Renal cortical epithelial cell (primary cell): ENCODE measurements at regions not wholly inside any gene's neighbourhood (a gene's known extent, or its start where the extent isn't known, plus 50 kb on each side); places are given as distances from the start of the nearest gene placed in this dataset.

Experiments
- DNase-seq: peaks from one replicate; pipeline ENCODE4 v3.0.0-alpha.2; 2011; ENCODE audit warnings: low read depth

GRCh38 chr1:168457296-168457695, 86.5 kb downstream of the XCL2 start:
- DNase-seq: peak; percentile 86

- DNase-seq: no peak
Measured at GRCh38 chr1:168455764-168456163, 88.0 kb downstream of the XCL2 start.

GRCh38 chr1:168454211-168454815, 89.5 kb downstream of the XCL2 start:
- DNase-seq: peak; percentile 76

- no peak for DNase-seq
Measured at GRCh38 chr1:168453056-168453455, 90.7 kb downstream of the XCL2 start.

- DNase-seq: no peak
Measured at GRCh38 chr1:168452329-168452728, 91.5 kb downstream of the XCL2 start.

- DNase-seq: no peak
Measured at GRCh38 chr1:168447871-168448270, 95.9 kb downstream of the XCL2 start.

- no peak for DNase-seq
Measured at GRCh38 chr1:168446081-168446480, 97.7 kb downstream of the XCL2 start.

GRCh38 chr1:168443899-168444298, 99.9 kb downstream of the XCL2 start:
- DNase-seq: no peak

- no peak for DNase-seq
Measured at GRCh38 chr1:168443356-168443755, 100.4 kb downstream of the XCL2 start.

- no peak for DNase-seq
Measured at GRCh38 chr1:168442931-168443330, 100.9 kb downstream of the XCL2 start.

- DNase-seq: peak; percentile 38
Measured at GRCh38 chr1:168441745-168442144, 102.1 kb downstream of the XCL2 start.

GRCh38 chr1:168439456-168440375, 104.1 kb downstream of the XCL2 start:
- peak; percentile 88 for DNase-seq

GRCh38 chr1:168438626-168439025, 105.2 kb downstream of the XCL2 start:
- DNase-seq: no peak

GRCh38 chr1:168437821-168438220, 106.0 kb downstream of the XCL2 start:
- DNase-seq: no peak

GRCh38 chr1:168435439-168435838, 108.4 kb downstream of the XCL2 start:
- no peak for DNase-seq

- DNase-seq: no peak
Measured at GRCh38 chr1:168433238-168433637, 110.6 kb downstream of the XCL2 start.

GRCh38 chr1:168431882-168432281, 111.9 kb downstream of the XCL2 start:
- no peak for DNase-seq

GRCh38 chr1:168430321-168430720, 113.5 kb downstream of the XCL2 start:
- DNase-seq: no peak

- no peak for DNase-seq
Measured at GRCh38 chr1:168428063-168428731, 115.6 kb downstream of the XCL2 start.

GRCh38 chr1:168427051-168427450, 116.7 kb downstream of the XCL2 start:
- no peak for DNase-seq

GRCh38 chr1:168424281-168424680, 119.5 kb downstream of the XCL2 start:
- no peak for DNase-seq

- DNase-seq: peak; percentile 47
Measured at GRCh38 chr1:168422203-168422847, 121.5 kb downstream of the XCL2 start.
